ENCODE measurements at regions not wholly inside any gene's neighbourhood (a gene's known extent, or its start where the extent isn't known, plus 50 kb on each side); places are given as distances from the start of the nearest gene placed in this dataset.
"Not testable (repeated sequence)": the region's sequence is repeated elsewhere in the genome, so short reads cannot be mapped to it uniquely, and the experiment has no call there.

GRCh38 chr12:11497995-11498394 lies 102.6 kb upstream of the PRB2 start:
- ChIA-PET POLR2A (no interaction called here), CTCF (no interaction called here)
- Histone ChIP-seq H3K4me3 (ENCODE audit: low read depth, low read length) (no peak overlapping the region), H3K27ac (ENCODE audit: low read depth, low read length) (no peak overlapping the region), H3K27me3 (ENCODE audit: control insufficient read depth, insufficient read depth, low read length) (no peaks in the 10 kb centered on the region), H3K9me3 (ENCODE audit: control insufficient read depth, insufficient read depth, low read length) (peaks cover 13% of the 10 kb centered on the region; the same call in 1 of the 2 replicates)
- no peak for DNase-seq (ENCODE audit: low read depth, low spot score)
- no peak for TF ChIP-seq CTCF (IDR thresholded peaks at IDR 0.05; ENCODE audit: low read depth, low read length)

- peaks cover 13% of the 10 kb centered on the region; the same call in 1 of the 2 replicates for H3K9me3 ChIP-seq (ENCODE audit: control insufficient read depth, insufficient read depth, low read length)
- TF ChIP-seq CTCF (IDR thresholded peaks at IDR 0.05; ENCODE audit: low read depth, low read length) = 0 out of 2 replicates have a peak, but pooled peaks have one; percentile 12
- CTCF ChIA-PET = interaction anchor here (2.2 kb wide), 1 partner anchor 12 kb away, joined by 6 read pairs; no protein-coding TSS in a partner anchor
- H3K27me3 ChIP-seq (ENCODE audit: control insufficient read depth, insufficient read depth, low read length); DNase-seq (ENCODE audit: low read depth, low spot score); H3K4me3 ChIP-seq (ENCODE audit: low read depth, low read length); POLR2A ChIA-PET; H3K27ac ChIP-seq (ENCODE audit: low read depth, low read length): not testable (repeated sequence)
Measured at GRCh38 chr12:11498574-11498973, 103.2 kb upstream of the PRB2 start.

- Histone ChIP-seq H3K4me3 (ENCODE audit: low read depth, low read length) (no peak overlapping the region), H3K9me3 (ENCODE audit: control insufficient read depth, insufficient read depth, low read length) (peaks cover 13% of the 10 kb centered on the region; the same call in 1 of the 2 replicates), H3K27ac (ENCODE audit: low read depth, low read length) (no peak overlapping the region), H3K27me3 (ENCODE audit: control insufficient read depth, insufficient read depth, low read length) (peaks cover 3% of the 10 kb centered on the region)
- no peak for DNase-seq (ENCODE audit: low read depth, low spot score)
- no peak for TF ChIP-seq CTCF (IDR thresholded peaks at IDR 0.05; ENCODE audit: low read depth, low read length)
- ChIA-PET CTCF (interaction anchor here (2.2 kb wide), 1 partner anchor 13 kb away, joined by 6 read pairs; no protein-coding TSS in a partner anchor), POLR2A (no interaction called here)
Measured at GRCh38 chr12:11499806-11500187, 104.4 kb upstream of the PRB2 start.

- H3K27ac ChIP-seq (ENCODE audit: low read depth, low read length) = no peak overlapping the region
- no peak overlapping the region for H3K4me3 ChIP-seq (ENCODE audit: low read depth, low read length)
- peak; percentile 15 for DNase-seq (ENCODE audit: low read depth, low spot score)
- no peak for TF ChIP-seq CTCF (IDR thresholded peaks at IDR 0.05; ENCODE audit: low read depth, low read length)
- ChIA-PET CTCF (interaction anchor here (2.2 kb wide), 1 partner anchor 14 kb away, joined by 6 read pairs; no protein-coding TSS in a partner anchor), POLR2A (no interaction called here)
- H3K9me3 ChIP-seq (ENCODE audit: control insufficient read depth, insufficient read depth, low read length) = peaks cover 13% of the 10 kb centered on the region; the same call in 1 of the 2 replicates
- peaks cover 3% of the 10 kb centered on the region for H3K27me3 ChIP-seq (ENCODE audit: control insufficient read depth, insufficient read depth, low read length)
Measured at GRCh38 chr12:11500188-11500860, 105.0 kb upstream of the PRB2 start.

- H3K27ac ChIP-seq (ENCODE audit: low read depth, low read length) = no peak overlapping the region
- TF ChIP-seq CTCF (IDR thresholded peaks at IDR 0.05; ENCODE audit: low read depth, low read length) = no peak
- no peak for DNase-seq (ENCODE audit: low read depth, low spot score)
- peaks cover 3% of the 10 kb centered on the region for H3K27me3 ChIP-seq (ENCODE audit: control insufficient read depth, insufficient read depth, low read length)
- POLR2A ChIA-PET = no interaction called here
- CTCF ChIA-PET = interaction anchor here (2.2 kb wide), 1 partner anchor 14 kb away, joined by 6 read pairs; no protein-coding TSS in a partner anchor
- no peak overlapping the region for H3K4me3 ChIP-seq (ENCODE audit: low read depth, low read length)
- peaks cover 13% of the 10 kb centered on the region; the same call in 1 of the 2 replicates for H3K9me3 ChIP-seq (ENCODE audit: control insufficient read depth, insufficient read depth, low read length)
Measured at GRCh38 chr12:11500861-11501230, 105.5 kb upstream of the PRB2 start.
